H1 (cell line): ENCODE measurements at regions not wholly inside any gene's neighbourhood (a gene's known extent, or its start where the extent isn't known, plus 50 kb on each side); places are given as distances from the start of the nearest gene placed in this dataset. TPM values are rescaled to one million over a fixed set of nuclear protein-coding genes. Genes with fewer than 3 reads are reported as not detected.

Source experiments
- small RNA-seq: library from polyadenylated mRNA; stranded (forward); fragments of <200 nt; extraction: miRNeasy Mini kit (QIAGEN cat#:217004); gene quantifications from one replicate; pipeline ENCODE3, GENCODE V24; 2013; ENCODE audit not compliant: insufficient read depth

Small RNA genes in the stretch of these regions (small RNA-seq; reads per million reads assigned to genes)
- gene RN7SKP19 = not detected
- gene RNA5SP50 = not detected
- not detected for gene RNU4ATAC8P
- gene RNU6-1246P = not detected
